OCI-LY7 (cell line): ENCODE measurements at regions not wholly inside any gene's neighbourhood (a gene's known extent, or its start where the extent isn't known, plus 50 kb on each side); places are given as distances from the start of the nearest gene placed in this dataset.

ENCODE experiments used
- CTCF ChIP-seq: fragments of 200-600 bp; sonication (generic); conservative IDR thresholded peaks from 2 replicates; pipeline ENCODE4 v1.5.1; 2014; ENCODE audit warnings: mild to moderate bottlenecking, antibody characterized with exemption, low read length, moderate library complexity, mixed read lengths
- EZH2phosphoT487 ChIP-seq: fragments of 200-600 bp; sonication (generic); IDR thresholded peaks from 2 replicates; pipeline ENCODE4 v1.6.1; 2018; ENCODE audit warnings: low read depth, borderline replicate concordance, mild to moderate bottlenecking, mixed run types, antibody characterized with exemption, low read length, moderate library complexity, mixed read lengths

GRCh38 chr15:95857124-95857757 is 473.3 kb upstream of the NR2F2 start:
- TF ChIP-seq CTCF, result no peak
- TF ChIP-seq EZH2phosphoT487, result no peak
